ENCODE measurements at regions not wholly inside any gene's neighbourhood (a gene's known extent, or its start where the extent isn't known, plus 50 kb on each side); places are given as distances from the start of the nearest gene placed in this dataset.

DNA sequence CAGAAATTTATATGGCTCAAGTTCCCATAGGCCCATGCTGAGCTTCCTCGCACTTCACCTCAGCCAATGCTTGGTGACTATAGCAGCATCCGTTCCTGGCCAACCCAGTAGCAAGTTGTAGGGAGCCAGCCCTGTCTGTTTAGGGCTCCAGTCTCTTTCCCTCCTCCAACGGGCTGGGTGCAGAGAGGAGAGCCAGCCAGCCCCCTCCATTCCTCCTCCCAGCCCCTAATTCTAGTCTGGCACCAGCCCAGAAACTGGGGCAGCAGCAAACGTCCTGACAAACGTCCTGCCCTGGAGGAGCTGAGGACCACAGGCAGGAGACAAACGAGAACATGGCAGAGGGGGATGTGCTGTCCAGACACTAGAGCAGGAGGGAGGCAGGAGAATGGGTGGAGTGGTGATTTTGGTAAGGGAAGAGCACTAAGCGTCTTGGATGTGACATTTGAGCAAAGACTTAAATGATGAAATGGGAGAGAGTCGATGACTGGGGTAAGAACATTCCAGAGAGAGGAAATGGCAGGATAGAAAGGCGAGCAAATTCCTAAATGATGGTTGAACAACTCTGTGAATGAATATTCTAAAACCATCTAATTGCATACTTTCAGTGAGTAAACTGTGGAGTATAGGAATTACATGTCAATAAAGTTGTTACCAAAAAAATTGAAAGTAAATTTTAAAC is 222.5 kb upstream of the DAPK1 start:
- DNase-seq (ENCODE audit: low read depth in 1 of 2, low spot score in 1 of 2) = no peak

GRCh38 chr9:87276327-87276841 is 221.3 kb upstream of the DAPK1 start:
- DNase-seq (ENCODE audit: low read depth in 1 of 2, low spot score in 1 of 2) = no peak

DNA sequence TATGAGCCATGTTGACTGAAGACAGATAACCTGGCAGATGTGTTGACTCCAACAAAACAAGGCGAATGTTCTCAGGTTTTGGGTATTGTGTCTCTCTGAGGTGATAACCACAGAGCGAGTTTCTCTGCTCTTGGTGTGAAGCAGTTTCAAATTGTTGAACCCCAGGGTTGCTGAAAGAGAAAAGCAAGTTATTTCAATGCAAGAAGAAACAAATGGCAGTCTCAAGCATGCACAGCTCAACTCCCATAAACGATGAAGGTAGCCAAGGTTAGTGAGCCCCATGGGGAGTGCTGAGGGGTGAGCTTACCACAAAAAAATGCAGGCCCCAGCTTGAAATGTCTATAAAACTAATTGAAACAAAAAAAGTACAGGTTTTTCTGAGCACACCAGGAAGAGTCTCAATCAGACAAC is 220.8 kb upstream of the DAPK1 start:
- DNase-seq (ENCODE audit: low read depth in 1 of 2, low spot score in 1 of 2) = no peak

DNA sequence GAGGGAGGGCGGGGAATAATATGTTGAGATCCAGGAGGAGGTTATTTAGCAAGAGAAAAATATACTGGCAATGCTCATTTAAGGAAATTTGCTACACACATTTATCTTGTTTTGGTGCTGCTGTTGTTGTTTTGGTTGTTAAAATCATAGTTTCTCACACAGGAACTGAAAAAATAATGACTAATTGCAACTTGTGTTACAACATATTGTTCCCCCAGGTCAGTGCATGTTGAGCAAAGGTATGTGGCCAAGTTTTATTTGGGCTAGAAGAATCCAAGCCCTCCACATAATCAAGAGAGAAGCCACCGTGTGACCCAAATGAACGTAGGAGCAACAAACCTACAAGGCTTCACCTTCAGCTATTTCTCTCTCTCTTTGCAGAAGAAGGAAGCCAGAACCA is 220.3 kb upstream of the DAPK1 start:
- DNase-seq (ENCODE audit: low read depth in 1 of 2, low spot score in 1 of 2) = no peak

- DNase-seq (ENCODE audit: low read depth in 1 of 2, low spot score in 1 of 2) = no peak
Observed at GRCh38 chr9:87278971-87279733, 218.5 kb upstream of the DAPK1 start.

DNA sequence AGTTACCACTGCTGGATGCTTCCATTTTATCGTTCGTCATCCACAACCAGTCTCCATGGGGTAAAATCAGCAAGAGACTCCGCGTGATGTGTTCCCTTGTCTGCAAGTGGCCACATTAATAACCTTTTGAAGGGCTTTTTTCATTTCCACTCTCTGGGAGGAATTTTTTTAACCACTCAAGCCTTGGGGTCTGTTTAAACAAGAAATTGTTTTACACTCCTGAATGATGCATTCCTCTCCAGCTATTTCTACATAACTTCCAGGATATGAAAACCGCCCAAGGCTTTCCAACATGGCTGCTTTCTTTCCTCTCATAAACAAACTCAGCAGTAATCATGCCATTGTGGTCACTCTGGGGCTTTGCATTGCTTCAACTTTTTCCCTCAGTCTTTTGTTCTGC is 217.2 kb upstream of the DAPK1 start:
- no peak for DNase-seq (ENCODE audit: low read depth in 1 of 2, low spot score in 1 of 2)

- no peak for DNase-seq (ENCODE audit: low read depth in 1 of 2, low spot score in 1 of 2)
Observed at GRCh38 chr9:87282538-87282937, 215.1 kb upstream of the DAPK1 start.

GRCh38 chr9:87283585-87283984 is 214.1 kb upstream of the DAPK1 start:
- no peak for DNase-seq (ENCODE audit: low read depth in 1 of 2, low spot score in 1 of 2)

DNA sequence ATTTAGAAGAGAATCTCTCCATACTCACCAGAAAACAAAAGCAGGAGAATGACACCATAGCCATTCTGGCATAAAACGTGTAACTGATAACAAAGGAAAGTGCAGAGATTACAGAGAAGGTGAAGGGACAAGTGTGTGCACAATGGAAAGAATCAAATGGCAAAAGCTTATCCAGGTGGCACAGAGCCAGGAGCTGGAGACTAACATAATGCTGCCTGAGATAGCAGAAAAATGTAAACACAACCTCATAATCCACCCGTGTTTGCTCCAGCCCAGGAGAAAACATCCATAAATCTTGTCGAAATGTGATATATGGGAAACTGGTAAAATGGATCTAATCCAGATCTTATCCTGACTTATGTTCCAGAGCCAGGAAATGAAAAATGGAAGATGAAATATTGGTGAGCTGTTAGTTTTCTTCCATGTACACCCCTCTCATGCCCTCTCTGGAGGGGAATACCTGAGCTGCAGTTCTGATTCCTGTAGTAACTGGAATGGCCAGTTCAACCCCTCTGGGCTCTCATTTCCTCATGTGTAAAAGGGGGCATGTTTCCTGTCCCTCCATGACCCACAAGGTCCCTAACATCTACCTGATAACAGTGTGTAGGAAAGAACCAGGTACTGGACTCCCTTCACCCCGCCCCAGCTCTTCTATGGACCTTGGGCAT is 212.3 kb upstream of the DAPK1 start:
- no peak for DNase-seq (ENCODE audit: low read depth in 1 of 2, low spot score in 1 of 2)

GRCh38 chr9:87286506-87286905 is 211.2 kb upstream of the DAPK1 start:
- no peak for DNase-seq (ENCODE audit: low read depth in 1 of 2, low spot score in 1 of 2)

DNA sequence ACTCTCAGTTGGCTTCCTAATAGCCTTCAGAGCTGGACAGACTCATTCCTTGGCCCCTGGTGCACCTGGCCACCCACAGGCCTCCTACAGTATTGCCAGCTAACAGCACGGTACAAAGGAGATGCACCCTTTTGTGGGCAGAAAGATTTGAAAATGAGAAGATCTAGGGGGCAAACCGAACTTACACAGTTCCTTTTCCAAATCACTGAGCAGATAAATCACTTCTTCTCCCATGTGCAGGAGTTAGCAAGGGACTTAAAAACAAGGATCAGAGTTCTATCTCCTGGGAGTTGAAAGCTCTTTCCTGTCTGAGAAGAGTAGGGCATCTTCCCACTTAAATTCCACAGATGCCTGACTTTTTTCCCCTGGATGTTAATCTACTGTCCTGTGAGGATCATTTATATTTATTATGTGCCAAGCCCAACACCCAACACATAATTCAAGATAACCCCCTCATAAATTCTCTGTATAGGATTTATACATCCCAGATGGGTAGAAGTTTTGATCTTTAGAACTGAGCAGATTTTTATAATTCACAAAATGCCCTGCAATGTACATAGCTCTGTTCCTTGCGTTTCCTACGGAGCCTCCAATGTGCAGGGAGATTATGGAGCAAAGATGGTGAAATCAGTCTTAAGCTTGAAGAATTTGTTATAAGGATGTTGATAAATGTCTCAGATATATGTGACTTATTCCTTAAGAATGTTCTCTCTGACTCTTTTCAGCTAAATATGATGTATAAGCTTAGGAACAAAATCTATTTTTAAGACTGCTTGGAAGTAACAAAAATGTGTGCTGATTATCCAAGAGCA is 207.2 kb upstream of the DAPK1 start:
- DNase-seq (ENCODE audit: low read depth in 1 of 2, low spot score in 1 of 2) = no peak

DNA sequence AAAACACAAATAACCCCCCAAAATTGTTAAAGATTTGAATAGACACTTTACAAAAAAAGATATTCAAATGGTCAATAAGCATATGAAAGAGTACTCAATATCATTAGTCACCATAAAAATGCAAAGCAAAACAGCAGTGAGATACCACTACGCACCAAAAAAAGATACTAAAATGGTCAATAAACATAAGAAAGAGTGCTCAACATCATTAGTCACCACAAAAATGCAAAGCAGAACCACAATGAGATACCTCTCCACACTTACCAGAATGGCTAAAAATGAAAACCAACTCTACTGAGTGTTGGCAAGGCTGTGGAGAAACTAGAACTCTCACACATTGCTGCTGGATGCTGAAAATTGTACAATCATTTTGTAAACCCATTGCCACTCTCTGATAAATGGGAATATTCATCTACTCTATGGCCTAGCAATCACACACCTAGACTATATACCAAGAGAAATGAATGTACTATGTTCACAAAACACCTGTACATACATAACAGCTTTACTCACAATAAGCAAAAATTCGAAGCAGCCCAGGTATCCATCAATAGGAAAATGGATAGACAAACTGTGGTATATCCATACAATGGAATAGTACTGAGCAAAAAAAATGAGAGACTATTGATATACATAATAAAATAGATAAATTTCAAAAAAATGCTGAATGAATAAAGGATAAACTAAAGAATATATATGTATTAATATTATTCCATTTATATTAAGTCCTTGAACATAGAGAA is 205.0 kb upstream of the DAPK1 start:
- no peak for DNase-seq (ENCODE audit: low read depth in 1 of 2, low spot score in 1 of 2)

DNA sequence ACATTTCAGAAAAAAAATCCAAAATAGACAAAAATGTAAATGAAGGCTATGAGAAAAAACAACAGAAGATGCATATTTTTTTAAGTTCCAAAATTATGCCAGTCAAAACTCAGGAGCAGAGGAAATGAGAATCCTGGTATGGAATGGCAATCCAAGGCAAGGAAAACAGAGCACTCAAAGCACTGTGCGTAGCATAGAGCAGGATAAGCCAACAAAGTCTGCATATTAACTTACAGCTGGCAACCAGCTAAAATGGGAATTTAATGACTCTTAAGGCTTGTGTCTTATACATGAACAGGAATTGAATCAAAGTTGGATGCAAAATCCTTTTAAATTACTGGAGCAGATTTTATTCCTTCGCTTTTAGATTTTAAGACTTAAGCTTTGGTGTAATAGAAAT is 203.5 kb upstream of the DAPK1 start:
- no peak for DNase-seq (ENCODE audit: low read depth in 1 of 2, low spot score in 1 of 2)

DNA sequence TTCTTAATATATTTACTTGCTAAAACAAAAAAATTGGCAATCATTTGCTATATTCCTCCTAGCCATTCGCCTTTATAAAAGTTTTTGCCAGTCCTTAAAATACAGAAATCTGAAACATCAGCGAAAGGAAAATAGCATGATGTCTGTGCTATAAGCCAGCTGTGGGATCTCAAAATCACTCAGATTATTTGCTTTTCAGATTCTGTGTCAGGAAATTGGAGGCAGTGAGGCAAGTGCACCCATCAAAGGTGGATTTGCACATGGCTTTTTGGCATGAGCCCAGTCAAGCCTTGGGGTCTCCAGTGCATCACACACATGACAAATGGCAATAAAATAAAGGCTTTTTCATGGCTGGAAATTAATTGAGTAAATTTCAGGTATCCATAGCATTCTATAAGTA is 196.8 kb upstream of the DAPK1 start:
- DNase-seq (ENCODE audit: low read depth in 1 of 2, low spot score in 1 of 2) = no peak

DNA sequence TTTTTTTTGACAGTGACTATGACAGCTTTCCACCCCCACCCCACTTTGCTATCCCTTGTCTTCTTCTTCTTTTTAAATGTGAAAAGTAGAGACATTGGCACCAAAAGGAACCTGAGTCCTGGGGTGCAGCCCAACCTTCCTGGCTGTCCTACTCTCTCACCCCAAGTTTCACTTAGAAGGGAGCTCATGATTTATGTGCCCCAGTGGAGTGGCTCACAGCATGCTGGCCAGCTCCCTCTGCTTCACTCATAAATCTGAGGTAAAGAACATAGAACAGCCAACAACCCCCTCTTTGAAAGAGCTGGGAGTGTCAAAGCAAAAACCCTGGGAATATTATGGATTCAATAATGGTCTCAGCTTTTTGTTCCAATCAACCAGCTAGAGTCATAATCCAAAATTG is 196.3 kb upstream of the DAPK1 start:
- no peak for DNase-seq (ENCODE audit: low read depth in 1 of 2, low spot score in 1 of 2)

DNA sequence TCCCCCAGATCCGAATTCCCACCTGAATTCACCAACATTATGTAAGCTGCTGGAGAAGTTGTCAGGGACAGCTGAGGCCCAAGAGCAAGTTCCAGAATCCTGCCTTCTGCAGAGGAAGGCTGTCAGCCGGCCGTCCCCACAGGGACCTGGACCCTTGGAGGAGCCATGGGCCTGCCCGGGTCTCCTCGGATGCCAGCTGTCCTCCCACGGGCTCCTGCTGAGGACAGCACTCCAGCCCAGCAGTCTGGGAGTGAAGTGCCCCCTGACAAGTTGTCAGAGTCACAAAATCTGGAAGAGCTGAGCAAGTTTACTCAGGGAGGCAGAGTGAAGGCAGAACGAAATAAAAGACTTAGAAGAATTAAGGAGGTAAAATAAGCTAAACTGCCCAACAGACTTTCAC is 192.5 kb upstream of the DAPK1 start:
- no peak for DNase-seq (ENCODE audit: low read depth in 1 of 2, low spot score in 1 of 2)

GRCh38 chr9:87306006-87306405 is 191.7 kb upstream of the DAPK1 start:
- no peak for DNase-seq (ENCODE audit: low read depth in 1 of 2, low spot score in 1 of 2)

GRCh38 chr9:87307848-87308247 is 189.8 kb upstream of the DAPK1 start:
- DNase-seq (ENCODE audit: low read depth in 1 of 2, low spot score in 1 of 2) = no peak

DNA sequence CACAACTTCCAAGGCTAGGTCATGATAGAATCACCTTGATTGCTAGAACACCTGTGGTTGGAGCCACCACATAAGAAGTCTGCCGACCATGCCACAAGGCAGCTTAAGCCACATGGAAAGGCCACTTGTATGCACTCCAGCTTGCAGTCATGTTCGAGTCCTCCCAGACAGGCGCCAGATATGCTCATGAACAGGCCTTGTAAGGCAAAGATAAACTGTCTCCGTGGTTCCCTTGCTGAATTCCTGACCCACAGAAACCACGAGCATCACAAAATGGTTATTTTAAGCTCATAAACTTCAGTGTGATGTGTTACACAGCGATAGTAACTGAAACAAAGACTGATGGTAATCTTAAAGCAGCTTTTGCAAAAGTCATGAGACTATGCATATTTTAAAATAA is 188.4 kb upstream of the DAPK1 start:
- no peak for DNase-seq (ENCODE audit: low read depth in 1 of 2, low spot score in 1 of 2)

GRCh38 chr9:87310827-87311523 is 186.7 kb upstream of the DAPK1 start:
- no peak for DNase-seq (ENCODE audit: low read depth in 1 of 2, low spot score in 1 of 2)

All from activated CD4-positive, alpha-beta T cell treated with anti-CD3 and anti-CD28 coated beads, Interleukin-2, amount 50 U/mL, for 24 hours (primary cell).